Suprapubic skin (tissue), 3 donors: ENCODE measurements at regions not wholly inside any gene's neighbourhood (a gene's known extent, or its start where the extent isn't known, plus 50 kb on each side); places are given as distances from the start of the nearest gene placed in this dataset.

ENCODE experiments used
- CTCF ChIP-seq, 2 donors: fragments of 200-600 bp in 1 of 2; fragments of 450-650 bp in 1 of 2; sonication (generic) in 1 of 2; IDR thresholded peaks; one replicate each; pipeline ENCODE4 v1.5.1; 2016 to 2019; ENCODE audit warnings: antibody characterized with exemption in 2 of 2, mild to moderate bottlenecking in 1 of 2, moderate library complexity in 1 of 2
- POLR2A ChIP-seq, 2 donors: fragments of 450-650 bp; IDR thresholded peaks; one replicate each; pipeline ENCODE4 v1.6.1; 2017; ENCODE audit warnings: antibody characterized with exemption in 2 of 2, mild to moderate bottlenecking in 2 of 2, moderate library complexity in 2 of 2

GRCh38 chr5:111902436-111902835 is 145.4 kb upstream of the NREP start:
- TF ChIP-seq CTCF (IDR thresholded peaks at IDR 0.05) (no peak), POLR2A (IDR thresholded peaks at IDR 0.05) (no peak)
